ENCODE measurements at regions not wholly inside any gene's neighbourhood (a gene's known extent, or its start where the extent isn't known, plus 50 kb on each side); places are given as distances from the start of the nearest gene placed in this dataset.

- Histone ChIP-seq H3K27ac (ENCODE audit: low read depth, low read length) (no peak overlapping the region), H3K4me1 (ENCODE audit: control insufficient read depth in 1 of 2, insufficient read depth in 2 of 2, low read length in 2 of 2) (no peaks in the 10 kb centered on the region), H3K9ac (ENCODE audit: low read length) (no peak overlapping the region), H3K79me2 (ENCODE audit: insufficient read depth, low read length) (no peaks in the 10 kb centered on the region), H3K36me3 (ENCODE audit: control insufficient read depth in 1 of 2, insufficient read depth in 2 of 2, low read length in 2 of 2) (no peaks in the 10 kb centered on the region), H3K4me3 (replicated peaks in 1 of 2; ENCODE audit: low read depth in 1 of 2, low read length in 2 of 2) (no peak overlapping the region), H4K20me1 (ENCODE audit: insufficient read depth) (no peaks in the 10 kb centered on the region), H2AFZ (ENCODE audit: low read depth, low read length, poor library complexity, severe bottlenecking) (no peak overlapping the region), H3K4me2 (ENCODE audit: low read length) (no peak overlapping the region), H3K27me3 (ENCODE audit: insufficient read depth, low read length) (peaks cover 35% of the 10 kb centered on the region; the same call in 1 of the 2 replicates), H3K9me2 (ENCODE audit: insufficient read depth) (no peaks in the 10 kb centered on the region), H3K9me3 (ENCODE audit: control insufficient read depth in 1 of 2, insufficient read depth in 1 of 2, low read depth in 1 of 2, low read length in 2 of 2) (no peaks in the 10 kb centered on the region)
- CTCF ChIA-PET, result no interaction called here
- TF ChIP-seq ZNF274 (IDR thresholded peaks at IDR 0.05; ENCODE audit: low read depth, low read length) (no peak), ZBTB33 (IDR thresholded peaks at IDR 0.05; ENCODE audit: extremely low read depth, insufficient replicate concordance, low read length) (no peak), RAD21 (IDR thresholded peaks at IDR 0.05; ENCODE audit: low read depth) (no peak), ZFX (IDR thresholded peaks at IDR 0.05) (no peak), POLR2A (IDR thresholded peaks at IDR 0.05; ENCODE audit: borderline replicate concordance, extremely low read depth, insufficient read depth, insufficient read length) (no peak), EZH2 (IDR thresholded peaks at IDR 0.05) (no peak), REST (IDR thresholded peaks at IDR 0.05; ENCODE audit: low read depth) (no peak), YY1 (IDR thresholded peaks at IDR 0.05; ENCODE audit: extremely low read depth, insufficient replicate concordance, low read depth, low read length) (no peak)
- no peak for DNase-seq (ENCODE audit: low read depth, low spot score)
- intact Hi-C loops (cut with micrococcal nuclease), result no loop called here
- POLR2A ChIA-PET, result interaction anchor here (1.5 kb wide), 1 partner anchor 11 kb away, joined by 3 read pairs; no protein-coding TSS in a partner anchor
- BruUV-seq (replicated peaks), result no TSS peak
- RAD21 ChIA-PET (ENCODE audit: low non-redundant PET in 1 of 2, low total read pairs in 2 of 2, uncharacterized antibody in 2 of 2, unreplicated experiment in 2 of 2), result no interaction called here
- ATAC-seq, result no peak
These were observed 325.3 kb downstream of the RPS24 start for GRCh38 chr10:78358982-78359381.

Measured in HCT116 (cell line).